GM12878 (cell line): ENCODE measurements at regions not wholly inside any gene's neighbourhood (a gene's known extent, or its start where the extent isn't known, plus 50 kb on each side); places are given as distances from the start of the nearest gene placed in this dataset.

ENCODE experiments used
- ATAC-seq: fragments of 200-7000 bp; cut with Tn5 transposase; 3 replicates; pipeline ENCODE4 v1.9.1; 2020; ENCODE audit warnings: mild to moderate bottlenecking, moderate library complexity
- BruUV-seq: library from RNA; stranded (reverse); fragments of 400-500 nt; replicated peaks from 2 replicates; lab custom pipeline; 2021; lab: Mats Ljungman, UMichigan
- CTCF ChIA-PET: fragments of 300-600 bp; sonication (Branson Sonifier 250); formaldehyde crosslinking; extraction: SDS; loops from one replicate; lab custom pipeline; 2021; ENCODE audit warnings: inconsistent platforms; lab: Yijun Ruan, JAX
- POLR2A ChIA-PET: fragments of 350-600 bp; formaldehyde crosslinking; extraction: SDS; loops from one replicate; lab custom pipeline; 2021; ENCODE audit warnings: inconsistent platforms; lab: Charles Lee
- RAD21 ChIA-PET: fragments of 300-600 bp; sonication (Branson Sonifier 250); formaldehyde crosslinking; loops from one replicate; lab custom pipeline; 2023; ENCODE audit warnings: antibody characterized with exemption; ENCODE audit not compliant: unreplicated experiment; lab: Charles Lee
- SMC1A ChIA-PET: fragments of 300-600 bp; sonication (Branson Sonifier 250); formaldehyde crosslinking; loops from one replicate; lab custom pipeline; 2023; ENCODE audit not compliant: unreplicated experiment, uncharacterized antibody; lab: Charles Lee
- DNase-seq: peaks from one replicate; pipeline ENCODE4 v3.0.0-alpha.2; 2011; ENCODE audit warnings: low read depth, low spot score
- FAIRE-seq: peaks from 3 replicates; lab custom pipeline; 2011; peaks lifted over from hg19 to GRCh38; lab: Jason Lieb, UNC
- H2AFZ ChIP-seq: 2 replicates; pipeline ENCODE4 v1.6.0; 2011; ENCODE audit warnings: low read depth, low read length, control low read depth; ENCODE audit not compliant: control insufficient read depth
- H3K27ac ChIP-seq: 2 replicates; pipeline ENCODE4 v1.5.1; 2011; ENCODE audit warnings: control low read depth; ENCODE audit not compliant: control insufficient read depth, insufficient read depth
- H3K27me3 ChIP-seq, 2 experiments: replicated peaks in 1 of 2; 2 replicates each; pipeline versions ENCODE4 v1.6.0 to v1.6.1; 2011; ENCODE audit warnings: low read length in 1 of 2; ENCODE audit not compliant: control insufficient read depth in 2 of 2, insufficient read depth in 2 of 2
- H3K36me3 ChIP-seq, 2 experiments: 2 replicates each; pipeline ENCODE4 v1.5.1; 2011; ENCODE audit warnings: low read length in 1 of 2; ENCODE audit not compliant: control insufficient read depth in 2 of 2, insufficient read depth in 2 of 2
- H3K4me1 ChIP-seq: 2 replicates; pipeline ENCODE4 v1.6.1; 2011; ENCODE audit warnings: mild to moderate bottlenecking, low read length, moderate library complexity, mixed read lengths; ENCODE audit not compliant: control insufficient read depth, insufficient read depth
- H3K4me2 ChIP-seq: 2 replicates; pipeline ENCODE4 v1.6.0; 2011; ENCODE audit warnings: control low read depth; ENCODE audit not compliant: control insufficient read depth, insufficient read depth
- H3K4me3 ChIP-seq: fragments of 200-600 bp; sonication (generic); 2 replicates; pipeline ENCODE4 v1.5.1; 2016
- H3K79me2 ChIP-seq: 2 replicates; pipeline ENCODE4 v1.6.0; 2011; ENCODE audit warnings: low read length; ENCODE audit not compliant: control insufficient read depth, insufficient read depth
- H3K9ac ChIP-seq: 2 replicates; pipeline ENCODE4 v1.8.0; 2011; ENCODE audit warnings: low read length, control low read depth, mixed read lengths; ENCODE audit not compliant: control insufficient read depth, insufficient read depth
- H3K9me3 ChIP-seq: replicated peaks from 3 replicates; pipeline ENCODE4 v1.5.1; 2011; ENCODE audit warnings: mild to moderate bottlenecking, low read length; ENCODE audit not compliant: control insufficient read depth, insufficient read depth
- H4K20me1 ChIP-seq: 2 replicates; pipeline ENCODE4 v1.6.0; 2011; ENCODE audit not compliant: control insufficient read depth, insufficient read depth
- CBX5 ChIP-seq: sonication (generic); IDR thresholded peaks from 2 replicates; pipeline ENCODE4 v1.6.1; 2016; ENCODE audit warnings: low read depth, moderate library complexity, mild to moderate bottlenecking, inconsistent platforms
- ELK1 ChIP-seq: IDR thresholded peaks from 2 replicates; pipeline ENCODE4 v1.6.1; 2012; ENCODE audit warnings: low read depth, low read length, improper control_type of control experiment
- KLF5 ChIP-seq: fragments of 450-650 bp; IDR thresholded peaks from 2 replicates; pipeline ENCODE4 v1.6.1; 2014; ENCODE audit warnings: mild to moderate bottlenecking; ENCODE audit not compliant: partially characterized antibody
- MLLT1 ChIP-seq: fragments of 450-650 bp; IDR thresholded peaks from 2 replicates; pipeline ENCODE4 v1.6.1; 2016; ENCODE audit warnings: mild to moderate bottlenecking
- MXI1 ChIP-seq: fragments of 150-350 bp; IDR thresholded peaks from 2 replicates; pipeline ENCODE4 v1.6.1; 2011; ENCODE audit warnings: low read depth, mild to moderate bottlenecking, inconsistent platforms, low read length, improper control_type of control experiment
- NFIC ChIP-seq: IDR thresholded peaks from 2 replicates; pipeline ENCODE4 v1.6.1; 2012; ENCODE audit warnings: low read depth, mild to moderate bottlenecking, inconsistent platforms, low read length, moderate library complexity
- NFYB ChIP-seq: IDR thresholded peaks from 2 replicates; pipeline ENCODE4 v1.6.1; 2011; ENCODE audit warnings: low read depth, mild to moderate bottlenecking, low read length, improper control_type of control experiment, moderate library complexity; ENCODE audit not compliant: insufficient read depth
- POLR2A ChIP-seq: IDR thresholded peaks from 2 replicates; pipeline ENCODE4 v1.6.1; 2011; ENCODE audit warnings: low read depth, mild to moderate bottlenecking, low read length
- PRDM15 ChIP-seq: fragments of 450-650 bp; formaldehyde crosslinking; IDR thresholded peaks from 2 replicates; pipeline ENCODE4 v1.4.0; 2020; ENCODE audit warnings: mild to moderate bottlenecking, moderate library complexity
- RUNX3 ChIP-seq: IDR thresholded peaks from 2 replicates; pipeline ENCODE4 v1.6.1; 2012; ENCODE audit warnings: low read length, inconsistent platforms
- SP1 ChIP-seq: IDR thresholded peaks from one replicate; pipeline ENCODE4 v1.6.1; 2011; ENCODE audit warnings: low read depth, low read length
- ZNF207 ChIP-seq: fragments of 450-650 bp; IDR thresholded peaks from 2 replicates; pipeline ENCODE4 v1.6.1; 2014; ENCODE audit warnings: antibody characterized with exemption, mild to moderate bottlenecking, borderline replicate concordance
- ZNF622 ChIP-seq: fragments of 450-650 bp; IDR thresholded peaks from 2 replicates; pipeline ENCODE4 v1.6.1; 2017; ENCODE audit warnings: mild to moderate bottlenecking, inconsistent platforms
- WGBS: methylation state at CpG from one replicate; pipeline ENCODE4 v1.1.6; 2016; ENCODE audit warnings: low lambda C conversion rate; ENCODE audit not compliant: insufficient replicate concordance, insufficient coverage; ENCODE audit errors: missing lambda C conversion rate; 5-methylcytosine and 5-hydroxymethylcytosine counted together
- in situ Hi-C: fragments of 300-500 bp; cut with MboI; formaldehyde crosslinking; loops from 9 replicates; pipeline ENCODE4 v1.14.3; 2018; ENCODE audit warnings: mixed read lengths
- intact Hi-C: fragments of 100-400 bp; cut with micrococcal nuclease; formaldehyde crosslinking; loops from one replicate; pipeline ENCODE4 v1.14.2; 2022; ENCODE audit not compliant: unreplicated experiment
- TF ChIP-seq, protein P1 (sequence below): IDR thresholded peaks from 2 replicates; pipeline ENCODE4 v1.6.1; 2012; ENCODE audit warnings: low read depth, low read length, improper control_type of control experiment
- TF ChIP-seq, protein P2 (sequence below): fragments of 450-650 bp; IDR thresholded peaks from 2 replicates; pipeline ENCODE4 v1.6.1; 2017; ENCODE audit warnings: mild to moderate bottlenecking, moderate library complexity

DNA sequence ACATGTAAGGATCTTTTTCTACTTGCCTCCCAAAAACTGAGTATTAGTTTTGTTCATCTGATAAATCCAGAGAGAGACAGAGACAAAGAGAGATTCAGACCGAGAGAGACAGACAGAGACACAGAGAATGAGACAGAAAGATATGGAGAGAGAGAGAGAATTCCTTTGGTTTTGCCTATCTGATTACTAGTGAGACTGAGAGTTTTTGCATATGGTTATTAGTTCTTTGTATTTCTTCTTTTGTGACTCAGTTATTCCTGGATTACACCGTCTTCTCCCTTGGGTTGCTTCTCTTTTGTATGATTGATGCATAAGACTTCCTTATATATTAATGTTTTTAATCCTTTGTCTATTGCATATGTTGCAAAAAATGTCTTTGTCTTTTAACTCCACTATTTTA is 91.2 kb upstream of the SPATA31C2 start:
- no peak overlapping the region for H2AFZ ChIP-seq
- ChIA-PET CTCF (no interaction called here), POLR2A (no interaction called here), SMC1A (no interaction called here), RAD21 (no interaction called here)
- BruUV-seq = no TSS peak
- DNase-seq (no peak), ATAC-seq (no peak), FAIRE-seq (no peak)
- no peaks in the 10 kb centered on the region for H3K36me3 ChIP-seq
- no peak overlapping the region for H3K27ac ChIP-seq
- no peak overlapping the region for H3K4me3 ChIP-seq
- intact Hi-C loops (no loop called here), in situ Hi-C loops (no loop called here)
- H3K4me1 ChIP-seq = no peaks in the 10 kb centered on the region
- no peaks in the 10 kb centered on the region for H4K20me1 ChIP-seq
- no peak overlapping the region for H3K9ac ChIP-seq
- no peaks in the 10 kb centered on the region for H3K9me3 ChIP-seq
- H3K27me3 ChIP-seq = no peaks in the 10 kb centered on the region
- H3K4me2 ChIP-seq = no peak overlapping the region
- no peaks in the 10 kb centered on the region for H3K79me2 ChIP-seq
- WGBS = 15% methylated on average over 2 of the region's 2 CpGs
- TF ChIP-seq MLLT1 (no peak), NFIC (no peak), SP1 (no peak), PRDM15 (no peak), ELK1 (no peak), CBX5 (no peak), MXI1 (no peak), NFYB (no peak), ZNF622 (no peak), POLR2A (no peak), ZNF207 (no peak), KLF5 (no peak), RUNX3 (no peak)
- TF ChIP-seq, protein P1, sequence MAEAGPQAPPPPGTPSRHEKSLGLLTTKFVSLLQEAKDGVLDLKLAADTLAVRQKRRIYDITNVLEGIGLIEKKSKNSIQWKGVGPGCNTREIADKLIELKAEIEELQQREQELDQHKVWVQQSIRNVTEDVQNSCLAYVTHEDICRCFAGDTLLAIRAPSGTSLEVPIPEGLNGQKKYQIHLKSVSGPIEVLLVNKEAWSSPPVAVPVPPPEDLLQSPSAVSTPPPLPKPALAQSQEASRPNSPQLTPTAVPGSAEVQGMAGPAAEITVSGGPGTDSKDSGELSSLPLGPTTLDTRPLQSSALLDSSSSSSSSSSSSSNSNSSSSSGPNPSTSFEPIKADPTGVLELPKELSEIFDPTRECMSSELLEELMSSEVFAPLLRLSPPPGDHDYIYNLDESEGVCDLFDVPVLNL = no peak
- TF ChIP-seq, protein P2, sequence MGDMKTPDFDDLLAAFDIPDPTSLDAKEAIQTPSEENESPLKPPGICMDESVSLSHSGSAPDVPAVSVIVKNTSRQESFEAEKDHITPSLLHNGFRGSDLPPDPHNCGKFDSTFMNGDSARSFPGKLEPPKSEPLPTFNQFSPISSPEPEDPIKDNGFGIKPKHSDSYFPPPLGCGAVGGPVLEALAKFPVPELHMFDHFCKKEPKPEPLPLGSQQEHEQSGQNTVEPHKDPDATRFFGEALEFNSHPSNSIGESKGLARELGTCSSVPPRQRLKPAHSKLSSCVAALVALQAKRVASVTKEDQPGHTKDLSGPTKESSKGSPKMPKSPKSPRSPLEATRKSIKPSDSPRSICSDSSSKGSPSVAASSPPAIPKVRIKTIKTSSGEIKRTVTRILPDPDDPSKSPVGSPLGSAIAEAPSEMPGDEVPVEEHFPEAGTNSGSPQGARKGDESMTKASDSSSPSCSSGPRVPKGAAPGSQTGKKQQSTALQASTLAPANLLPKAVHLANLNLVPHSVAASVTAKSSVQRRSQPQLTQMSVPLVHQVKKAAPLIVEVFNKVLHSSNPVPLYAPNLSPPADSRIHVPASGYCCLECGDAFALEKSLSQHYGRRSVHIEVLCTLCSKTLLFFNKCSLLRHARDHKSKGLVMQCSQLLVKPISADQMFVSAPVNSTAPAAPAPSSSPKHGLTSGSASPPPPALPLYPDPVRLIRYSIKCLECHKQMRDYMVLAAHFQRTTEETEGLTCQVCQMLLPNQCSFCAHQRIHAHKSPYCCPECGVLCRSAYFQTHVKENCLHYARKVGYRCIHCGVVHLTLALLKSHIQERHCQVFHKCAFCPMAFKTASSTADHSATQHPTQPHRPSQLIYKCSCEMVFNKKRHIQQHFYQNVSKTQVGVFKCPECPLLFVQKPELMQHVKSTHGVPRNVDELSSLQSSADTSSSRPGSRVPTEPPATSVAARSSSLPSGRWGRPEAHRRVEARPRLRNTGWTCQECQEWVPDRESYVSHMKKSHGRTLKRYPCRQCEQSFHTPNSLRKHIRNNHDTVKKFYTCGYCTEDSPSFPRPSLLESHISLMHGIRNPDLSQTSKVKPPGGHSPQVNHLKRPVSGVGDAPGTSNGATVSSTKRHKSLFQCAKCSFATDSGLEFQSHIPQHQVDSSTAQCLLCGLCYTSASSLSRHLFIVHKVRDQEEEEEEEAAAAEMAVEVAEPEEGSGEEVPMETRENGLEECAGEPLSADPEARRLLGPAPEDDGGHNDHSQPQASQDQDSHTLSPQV = no peak
